ENCODE measurements at regions not wholly inside any gene's neighbourhood (a gene's known extent, or its start where the extent isn't known, plus 50 kb on each side); places are given as distances from the start of the nearest gene placed in this dataset.

GRCh38 chr12:20194171-20194570 is 174.2 kb upstream of the PDE3A start:
- H3K4me1 ChIP-seq (ENCODE audit: control insufficient read depth, insufficient read depth, low read length) = no peaks in the 10 kb centered on the region
- POLR2A ChIA-PET = no interaction called here
- no peak overlapping the region for H3K4me3 ChIP-seq (ENCODE audit: low read depth in 2 of 2, low read length in 2 of 2)
- H3K36me3 ChIP-seq (ENCODE audit: control insufficient read depth, insufficient read depth, low read length) = no peaks in the 10 kb centered on the region
- H3K9me3 ChIP-seq (ENCODE audit: control insufficient read depth, insufficient read depth, low read depth, low read length) = no peaks in the 10 kb centered on the region
- no peak for DNase-seq (ENCODE audit: low read depth, low spot score)
- in situ Hi-C loops (cut with HindIII; ENCODE audit: low pct_unique_long_range_greater_than_20kb, low sequenced_read_pairs) (no loop called here), intact Hi-C loops (cut with micrococcal nuclease; ENCODE audit: unreplicated experiment) (no loop called here)
- no peaks in the 10 kb centered on the region for H3K27me3 ChIP-seq (ENCODE audit: control insufficient read depth, insufficient read depth, low read length)
- no peak for ATAC-seq
- CTCF ChIA-PET = no interaction called here
- no TSS peak for BruUV-seq (replicated peaks)
- H3K27ac ChIP-seq (ENCODE audit: low read length) = no peak overlapping the region
- TF ChIP-seq SIN3A (IDR thresholded peaks at IDR 0.05; ENCODE audit: borderline replicate concordance, insufficient read depth, low read depth, low read length) = no peak
- TF ChIP-seq CTCF (IDR thresholded peaks at IDR 0.05) = no peak
- no peak for TF ChIP-seq TCF7L2 (IDR thresholded peaks at IDR 0.05; ENCODE audit: low read depth, low read length)
- TF ChIP-seq REST (IDR thresholded peaks at IDR 0.05; ENCODE audit: insufficient read depth in 1 of 2, low read depth in 2 of 2, low read length in 1 of 2) = no peak
- no peak for TF ChIP-seq POLR2AphosphoS5 (IDR thresholded peaks at IDR 0.05; ENCODE audit: low read depth, low read length)

- intact Hi-C loops (cut with micrococcal nuclease; ENCODE audit: unreplicated experiment) (no loop called here), in situ Hi-C loops (cut with HindIII; ENCODE audit: low pct_unique_long_range_greater_than_20kb, low sequenced_read_pairs) (no loop called here)
- Histone ChIP-seq H3K4me1 (ENCODE audit: control insufficient read depth, insufficient read depth, low read length) (no peaks in the 10 kb centered on the region), H3K27me3 (ENCODE audit: control insufficient read depth, insufficient read depth, low read length) (no peaks in the 10 kb centered on the region), H3K4me3 (ENCODE audit: low read depth in 2 of 2, low read length in 2 of 2) (no peak overlapping the region), H3K36me3 (ENCODE audit: control insufficient read depth, insufficient read depth, low read length) (no peaks in the 10 kb centered on the region), H3K27ac (ENCODE audit: low read length) (no peak overlapping the region), H3K9me3 (ENCODE audit: control insufficient read depth, insufficient read depth, low read depth, low read length) (no peaks in the 10 kb centered on the region)
- no TSS peak for BruUV-seq (replicated peaks)
- ChIA-PET POLR2A (no interaction called here), CTCF (no interaction called here)
- TF ChIP-seq TCF7L2 (IDR thresholded peaks at IDR 0.05; ENCODE audit: low read depth, low read length) (no peak), REST (IDR thresholded peaks at IDR 0.05; ENCODE audit: insufficient read depth in 1 of 2, low read depth in 2 of 2, low read length in 1 of 2) (no peak), CTCF (IDR thresholded peaks at IDR 0.05) (no peak), POLR2AphosphoS5 (IDR thresholded peaks at IDR 0.05; ENCODE audit: low read depth, low read length) (no peak), SIN3A (IDR thresholded peaks at IDR 0.05; ENCODE audit: borderline replicate concordance, insufficient read depth, low read depth, low read length) (no peak)
- ATAC-seq = no peak
- DNase-seq (ENCODE audit: low read depth, low spot score) = no peak
Measured at GRCh38 chr12:20196767-20197166, 171.6 kb upstream of the PDE3A start.
